ENCODE measurements at regions not wholly inside any gene's neighbourhood (a gene's known extent, or its start where the extent isn't known, plus 50 kb on each side); places are given as distances from the start of the nearest gene placed in this dataset.

DNA sequence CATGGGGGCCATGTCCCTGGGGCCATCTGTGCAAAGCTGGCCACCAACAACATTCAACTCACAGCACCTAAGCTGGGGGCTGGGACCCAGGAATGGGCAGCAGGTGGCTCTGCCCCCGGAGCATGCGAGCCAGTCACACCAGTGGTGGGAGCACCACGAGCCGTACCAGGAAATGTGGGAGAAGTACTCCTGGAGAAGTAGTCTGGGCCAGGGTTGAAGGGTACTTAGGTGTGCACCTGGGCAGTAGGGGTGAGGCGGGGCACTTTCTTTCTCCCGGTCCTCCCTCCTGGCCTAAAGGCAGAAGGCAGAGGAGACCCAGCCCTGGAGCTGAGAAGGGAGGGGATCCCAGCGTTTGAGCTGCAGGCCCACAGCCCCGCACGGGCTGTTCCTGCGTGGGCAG lies 94.2 kb downstream of the PLXNA1 start:
- TF ChIP-seq CTCF (IDR thresholded peaks at IDR 0.05), result no peak
- no peak for DNase-seq (ENCODE audit: low spot score)
- Histone ChIP-seq H3K9me3 (no peaks in the 10 kb centered on the region), H3K4me3 (no peak overlapping the region), H3K36me3 (no peaks in the 10 kb centered on the region), H3K27ac (no peak overlapping the region), H3K4me1 (peaks cover 0 to 8% of the 10 kb centered on the region in 2 donors), H3K27me3 (no peaks in the 10 kb centered on the region)

GRCh38 chr3:127077505-127078064 lies 94.7 kb downstream of the PLXNA1 start:
- TF ChIP-seq CTCF (IDR thresholded peaks at IDR 0.05), result no peak
- no peak overlapping the region for H3K4me3 ChIP-seq
- peaks cover 0 to 8% of the 10 kb centered on the region in 2 donors for H3K4me1 ChIP-seq
- no peaks in the 10 kb centered on the region for H3K27me3 ChIP-seq
- H3K36me3 ChIP-seq, result no peaks in the 10 kb centered on the region
- no peaks in the 10 kb centered on the region for H3K9me3 ChIP-seq
- no peak overlapping the region for H3K27ac ChIP-seq
- no peak for DNase-seq (ENCODE audit: low spot score)

GRCh38 chr3:127078626-127079025 lies 95.7 kb downstream of the PLXNA1 start:
- no peaks in the 10 kb centered on the region for H3K36me3 ChIP-seq
- no peak for TF ChIP-seq CTCF (IDR thresholded peaks at IDR 0.05)
- peaks cover 0 to 3% of the 10 kb centered on the region in 2 donors for H3K4me1 ChIP-seq
- no peak overlapping the region for H3K27ac ChIP-seq
- no peaks in the 10 kb centered on the region for H3K27me3 ChIP-seq
- no peak for DNase-seq (ENCODE audit: low spot score)
- no peak overlapping the region for H3K4me3 ChIP-seq
- no peaks in the 10 kb centered on the region for H3K9me3 ChIP-seq

DNA sequence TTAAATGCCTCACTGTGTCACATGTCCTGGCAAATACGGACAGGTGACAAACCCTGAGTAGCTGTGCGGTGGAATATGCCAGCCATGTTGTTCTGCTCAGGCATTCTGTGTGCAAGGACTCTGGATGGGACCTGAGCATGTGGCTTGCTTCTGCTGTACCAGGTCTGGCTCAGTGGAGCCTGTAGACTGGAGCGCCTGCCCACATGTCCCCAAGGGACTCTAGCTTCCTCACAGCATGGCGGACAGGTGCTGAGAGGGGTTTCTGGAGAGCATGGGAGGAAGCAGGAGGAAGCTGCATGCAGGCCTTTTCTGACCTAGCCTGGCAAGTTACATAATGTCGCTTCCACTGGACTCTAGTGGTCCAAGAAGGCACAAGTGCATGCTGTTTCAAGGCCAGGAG lies 96.3 kb downstream of the PLXNA1 start:
- no peaks in the 10 kb centered on the region for H3K4me1 ChIP-seq
- no peak for DNase-seq (ENCODE audit: low spot score)
- no peak for TF ChIP-seq CTCF (IDR thresholded peaks at IDR 0.05)
- H3K36me3 ChIP-seq, result no peaks in the 10 kb centered on the region
- H3K27me3 ChIP-seq, result no peaks in the 10 kb centered on the region
- H3K4me3 ChIP-seq, result no peak overlapping the region
- no peak overlapping the region for H3K27ac ChIP-seq
- no peaks in the 10 kb centered on the region for H3K9me3 ChIP-seq

GRCh38 chr3:127081001-127081720 lies 98.2 kb downstream of the PLXNA1 start:
- Histone ChIP-seq H3K4me1 (no peaks in the 10 kb centered on the region), H3K27ac (no peak overlapping the region), H3K36me3 (no peaks in the 10 kb centered on the region), H3K9me3 (no peaks in the 10 kb centered on the region), H3K4me3 (no peak overlapping the region), H3K27me3 (no peaks in the 10 kb centered on the region)
- no peak for DNase-seq (ENCODE audit: low spot score)
- no peak for TF ChIP-seq CTCF (IDR thresholded peaks at IDR 0.05)

GRCh38 chr3:127082066-127082465 lies 99.2 kb downstream of the PLXNA1 start:
- Histone ChIP-seq H3K36me3 (no peaks in the 10 kb centered on the region), H3K4me3 (no peak overlapping the region), H3K27me3 (no peaks in the 10 kb centered on the region), H3K9me3 (no peaks in the 10 kb centered on the region), H3K27ac (no peak overlapping the region), H3K4me1 (no peaks in the 10 kb centered on the region)
- TF ChIP-seq CTCF (IDR thresholded peaks at IDR 0.05), result no peak
- DNase-seq (ENCODE audit: low spot score), result no peak

Data from right atrium auricular region (tissue), 2 donors.